ENCODE measurements at regions not wholly inside any gene's neighbourhood (a gene's known extent, or its start where the extent isn't known, plus 50 kb on each side); places are given as distances from the start of the nearest gene placed in this dataset.
"Not testable (repeated sequence)": the region's sequence is repeated elsewhere in the genome, so short reads cannot be mapped to it uniquely, and the experiment has no call there.

- Histone ChIP-seq H3K27me3 (no peaks in the 10 kb centered on the region), H3K36me3 (no peaks in the 10 kb centered on the region), H3K27ac (no peak overlapping the region), H3K4me1 (no peaks in the 10 kb centered on the region), H3K9me3 (no peaks in the 10 kb centered on the region), H3K4me3 (no peak overlapping the region)
- no peak for DNase-seq (ENCODE audit: low spot score in 2 of 2)
- intact Hi-C loops (cut with DNase I), result no loop called here
- TF ChIP-seq CTCF (IDR thresholded peaks at IDR 0.05), result no peak
These were observed 351.6 kb downstream of the KCNJ2 start for GRCh38 chr17:70520956-70521355.

GRCh38 chr17:70521821-70522256, 352.5 kb downstream of the KCNJ2 start:
- no peaks in the 10 kb centered on the region for H3K4me1 ChIP-seq
- no peak overlapping the region for H3K4me3 ChIP-seq
- DNase-seq (ENCODE audit: low spot score in 2 of 2), result no peak
- no peak overlapping the region for H3K27ac ChIP-seq
- TF ChIP-seq CTCF (IDR thresholded peaks at IDR 0.05), result no peak
- no peaks in the 10 kb centered on the region for H3K36me3 ChIP-seq
- no peaks in the 10 kb centered on the region for H3K9me3 ChIP-seq
- H3K27me3 ChIP-seq, result no peaks in the 10 kb centered on the region
- intact Hi-C loops (cut with DNase I), result no loop called here

- intact Hi-C loops (cut with DNase I), result no loop called here
- Histone ChIP-seq H3K36me3 (no peaks in the 10 kb centered on the region), H3K27me3 (no peaks in the 10 kb centered on the region), H3K9me3 (no peaks in the 10 kb centered on the region), H3K4me3 (no peak overlapping the region), H3K4me1 (no peaks in the 10 kb centered on the region), H3K27ac (no peak overlapping the region)
- TF ChIP-seq CTCF (IDR thresholded peaks at IDR 0.05), result no peak
- DNase-seq (ENCODE audit: low spot score in 2 of 2), result no peak
These were observed 354.1 kb downstream of the KCNJ2 start for GRCh38 chr17:70523426-70523825.

GRCh38 chr17:70525035-70525434, 355.7 kb downstream of the KCNJ2 start:
- H3K36me3 ChIP-seq; H3K4me3 ChIP-seq; H3K27ac ChIP-seq; DNase-seq (ENCODE audit: low spot score in 2 of 2); intact Hi-C loops (cut with DNase I); H3K27me3 ChIP-seq; H3K9me3 ChIP-seq; H3K4me1 ChIP-seq: not testable (repeated sequence)

- no peaks in the 10 kb centered on the region for H3K27me3 ChIP-seq
- no peaks in the 10 kb centered on the region for H3K9me3 ChIP-seq
- DNase-seq (ENCODE audit: low spot score in 2 of 2), result no peak
- intact Hi-C loops (cut with DNase I), result no loop called here
- no peak for TF ChIP-seq CTCF (IDR thresholded peaks at IDR 0.05)
- no peaks in the 10 kb centered on the region for H3K36me3 ChIP-seq
- H3K4me3 ChIP-seq, result no peak overlapping the region
- no peak overlapping the region for H3K27ac ChIP-seq
- H3K4me1 ChIP-seq, result no peaks in the 10 kb centered on the region
These were observed 356.6 kb downstream of the KCNJ2 start for GRCh38 chr17:70525961-70526360.

- H3K4me3 ChIP-seq, result no peak overlapping the region
- H3K9me3 ChIP-seq, result no peaks in the 10 kb centered on the region
- no peak for DNase-seq (ENCODE audit: low spot score in 2 of 2)
- H3K27me3 ChIP-seq, result no peaks in the 10 kb centered on the region
- TF ChIP-seq CTCF (IDR thresholded peaks at IDR 0.05), result no peak
- intact Hi-C loops (cut with DNase I), result no loop called here
- no peaks in the 10 kb centered on the region for H3K4me1 ChIP-seq
- H3K27ac ChIP-seq, result no peak overlapping the region
- no peaks in the 10 kb centered on the region for H3K36me3 ChIP-seq
These were observed 358.1 kb downstream of the KCNJ2 start for GRCh38 chr17:70527364-70527888.
